ENCODE measurements at regions not wholly inside any gene's neighbourhood (a gene's known extent, or its start where the extent isn't known, plus 50 kb on each side); places are given as distances from the start of the nearest gene placed in this dataset.

DNA sequence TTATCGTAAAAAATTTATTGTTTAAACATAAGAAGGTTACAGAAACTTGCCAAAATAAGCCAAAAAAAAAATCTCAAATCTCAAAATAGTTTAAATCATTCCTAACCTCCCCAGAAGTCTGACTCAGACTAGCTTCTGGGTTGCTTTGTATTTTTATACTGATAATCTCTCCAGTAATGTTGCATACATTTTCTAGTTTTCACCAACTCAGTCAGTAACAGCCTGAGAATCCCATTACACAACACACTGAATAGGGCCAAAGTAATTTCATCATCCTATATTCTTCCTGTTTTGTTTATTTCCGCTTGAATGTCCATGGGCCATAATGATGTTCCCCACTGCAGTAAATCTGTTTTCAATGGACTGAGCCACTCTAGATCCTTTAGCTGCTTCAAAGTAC, 478.5 kb downstream of the GPAM start:
- no peaks in the 10 kb centered on the region for H3K36me3 ChIP-seq (ENCODE audit: control insufficient read depth, insufficient read depth, low read length)
- H3K27me3 ChIP-seq (replicated peaks; ENCODE audit: control insufficient read depth, insufficient read depth, low read length, poor library complexity, severe bottlenecking): no peaks in the 10 kb centered on the region
- no peak overlapping the region for H3K4me3 ChIP-seq (ENCODE audit: insufficient read depth, low read depth, low read length, poor library complexity, severe bottlenecking)
- H3K27ac ChIP-seq (ENCODE audit: insufficient read depth, low read length, poor library complexity, severe bottlenecking): no peak overlapping the region
- H3K9me3 ChIP-seq (ENCODE audit: control insufficient read depth, low read length): no peaks in the 10 kb centered on the region
- H3K4me1 ChIP-seq (ENCODE audit: control insufficient read depth, insufficient read depth, low read length, poor library complexity, severe bottlenecking): no peaks in the 10 kb centered on the region
- DNase-seq: no peak

DNA sequence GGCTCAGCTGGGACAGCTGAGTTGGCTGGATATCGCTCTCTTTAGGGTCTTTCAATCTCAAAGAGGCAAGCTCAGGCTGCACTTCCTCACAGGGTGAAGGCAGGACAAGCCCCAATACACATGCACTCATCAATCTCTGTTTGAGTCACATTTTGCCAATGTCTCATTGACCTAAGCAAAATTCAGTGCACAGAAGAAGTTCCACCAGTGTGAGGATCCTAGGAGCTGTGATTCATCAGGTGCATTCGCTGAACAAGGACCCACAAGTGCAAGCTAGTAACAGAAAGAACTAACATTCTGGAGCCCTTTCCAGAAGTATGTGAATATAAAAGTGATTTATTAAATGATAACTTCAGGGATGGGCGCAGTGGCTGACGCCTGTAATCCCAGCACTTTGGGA, 477.2 kb downstream of the GPAM start:
- Histone ChIP-seq H3K4me3 (ENCODE audit: insufficient read depth, low read depth, low read length, poor library complexity, severe bottlenecking) (no peak overlapping the region), H3K27ac (ENCODE audit: insufficient read depth, low read length, poor library complexity, severe bottlenecking) (no peak overlapping the region), H3K36me3 (ENCODE audit: control insufficient read depth, insufficient read depth, low read length) (no peaks in the 10 kb centered on the region), H3K9me3 (ENCODE audit: control insufficient read depth, low read length) (no peaks in the 10 kb centered on the region), H3K4me1 (ENCODE audit: control insufficient read depth, insufficient read depth, low read length, poor library complexity, severe bottlenecking) (no peaks in the 10 kb centered on the region), H3K27me3 (replicated peaks; ENCODE audit: control insufficient read depth, insufficient read depth, low read length, poor library complexity, severe bottlenecking) (no peaks in the 10 kb centered on the region)
- DNase-seq: no peak

DNA sequence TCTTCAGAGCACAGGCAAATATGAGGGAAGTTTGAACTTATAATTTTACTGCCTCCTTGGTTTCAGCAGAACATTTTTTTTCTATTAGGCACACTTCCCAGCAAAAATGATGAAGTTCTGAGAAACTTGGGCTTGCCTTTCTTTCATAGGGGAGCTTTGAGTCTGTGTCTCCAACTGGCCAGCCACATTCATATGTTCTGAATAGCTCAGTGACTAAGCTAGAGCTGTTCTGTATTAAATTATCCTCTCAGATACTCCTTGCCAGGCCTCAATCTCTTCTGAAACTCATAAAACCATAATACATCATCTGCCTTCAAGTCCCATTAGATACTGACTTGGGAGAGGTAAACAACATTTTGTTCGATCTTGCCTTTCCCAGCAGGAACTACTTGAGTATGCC, 476.5 kb downstream of the GPAM start:
- Histone ChIP-seq H3K36me3 (ENCODE audit: control insufficient read depth, insufficient read depth, low read length) (no peaks in the 10 kb centered on the region), H3K27me3 (replicated peaks; ENCODE audit: control insufficient read depth, insufficient read depth, low read length, poor library complexity, severe bottlenecking) (no peaks in the 10 kb centered on the region), H3K4me3 (ENCODE audit: insufficient read depth, low read depth, low read length, poor library complexity, severe bottlenecking) (no peak overlapping the region), H3K4me1 (ENCODE audit: control insufficient read depth, insufficient read depth, low read length, poor library complexity, severe bottlenecking) (no peaks in the 10 kb centered on the region), H3K9me3 (ENCODE audit: control insufficient read depth, low read length) (no peaks in the 10 kb centered on the region), H3K27ac (ENCODE audit: insufficient read depth, low read length, poor library complexity, severe bottlenecking) (no peak overlapping the region)
- no peak for DNase-seq

DNA sequence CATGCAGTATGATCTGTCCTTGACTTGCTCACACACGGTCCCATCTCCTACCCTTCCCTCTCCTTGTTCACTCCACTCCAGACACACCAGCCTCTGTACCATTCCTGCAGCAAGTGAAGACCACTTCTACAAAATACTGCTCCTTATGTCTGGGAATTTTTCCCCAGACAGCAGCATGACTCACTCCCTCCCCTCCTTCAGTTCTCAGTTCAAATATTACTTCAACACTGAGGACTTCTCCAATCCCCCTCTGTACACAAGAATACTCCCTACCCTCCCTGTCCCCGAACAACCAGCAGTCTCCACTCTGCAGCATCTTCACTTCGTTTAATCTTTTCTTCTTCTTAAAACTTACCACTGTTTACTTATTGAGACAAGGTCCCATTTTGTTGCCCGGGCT, 474.0 kb downstream of the GPAM start:
- DNase-seq: no peak
- H3K36me3 ChIP-seq (ENCODE audit: control insufficient read depth, insufficient read depth, low read length): no peaks in the 10 kb centered on the region
- H3K4me3 ChIP-seq (ENCODE audit: insufficient read depth, low read depth, low read length, poor library complexity, severe bottlenecking): no peak overlapping the region
- H3K9me3 ChIP-seq (ENCODE audit: control insufficient read depth, low read length): no peaks in the 10 kb centered on the region
- H3K27ac ChIP-seq (ENCODE audit: insufficient read depth, low read length, poor library complexity, severe bottlenecking): no peak overlapping the region
- no peaks in the 10 kb centered on the region for H3K4me1 ChIP-seq (ENCODE audit: control insufficient read depth, insufficient read depth, low read length, poor library complexity, severe bottlenecking)
- no peaks in the 10 kb centered on the region for H3K27me3 ChIP-seq (replicated peaks; ENCODE audit: control insufficient read depth, insufficient read depth, low read length, poor library complexity, severe bottlenecking)

DNA sequence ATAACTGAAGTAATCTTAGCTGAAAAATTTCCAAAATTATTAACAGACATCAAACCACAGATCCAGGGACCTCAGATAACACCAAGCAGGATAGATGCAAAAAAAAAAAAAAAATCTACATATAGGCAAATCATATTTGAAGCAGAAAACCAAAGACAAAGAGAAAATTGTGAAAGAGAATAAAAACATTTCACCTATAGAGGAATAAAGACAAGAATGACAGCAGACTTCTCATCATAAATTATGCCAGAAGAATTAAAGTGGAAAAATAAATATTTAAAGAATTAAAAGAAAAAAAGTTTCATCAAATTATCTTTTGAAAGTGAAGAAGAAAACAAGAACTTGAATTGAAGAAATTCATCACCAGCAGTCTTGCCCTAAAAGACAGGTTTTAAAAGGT, 467.5 kb downstream of the GPAM start:
- H3K9me3 ChIP-seq (ENCODE audit: control insufficient read depth, low read length): peaks cover 5% of the 10 kb centered on the region

DNA sequence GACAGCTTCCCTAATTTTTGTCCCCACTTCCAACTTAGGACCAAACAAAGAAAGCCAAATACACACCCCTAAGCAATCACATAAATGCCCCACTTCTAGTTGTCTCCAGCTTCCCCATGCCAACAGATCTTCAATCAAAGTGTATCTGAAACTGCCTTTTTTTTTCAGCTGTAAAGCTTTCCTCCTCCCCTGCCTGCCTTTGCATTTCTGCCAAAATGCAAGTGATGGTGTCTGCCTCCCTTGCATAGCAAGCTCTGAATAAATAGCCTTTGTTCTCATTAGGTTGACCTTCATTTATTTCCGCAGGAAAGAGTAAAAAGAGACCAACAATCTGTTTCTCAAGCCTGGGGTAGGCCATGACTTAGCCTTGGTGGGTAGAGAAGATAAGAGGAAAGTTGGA, 459.4 kb downstream of the GPAM start:
- Histone ChIP-seq H3K4me3 (ENCODE audit: insufficient read depth, low read depth, low read length, poor library complexity, severe bottlenecking) (no peak overlapping the region), H3K4me1 (ENCODE audit: control insufficient read depth, insufficient read depth, low read length, poor library complexity, severe bottlenecking) (no peaks in the 10 kb centered on the region), H3K27ac (ENCODE audit: insufficient read depth, low read length, poor library complexity, severe bottlenecking) (no peak overlapping the region), H3K9me3 (ENCODE audit: control insufficient read depth, low read length) (no peaks in the 10 kb centered on the region), H3K27me3 (replicated peaks; ENCODE audit: control insufficient read depth, insufficient read depth, low read length, poor library complexity, severe bottlenecking) (no peaks in the 10 kb centered on the region), H3K36me3 (ENCODE audit: control insufficient read depth, insufficient read depth, low read length) (no peaks in the 10 kb centered on the region)
- DNase-seq: no peak

More for the DNA sequence above, 467.5 kb downstream of the GPAM start:
- no peaks in the 10 kb centered on the region for H3K36me3 ChIP-seq (ENCODE audit: control insufficient read depth, insufficient read depth, low read length)
- no peak overlapping the region for H3K27ac ChIP-seq (ENCODE audit: insufficient read depth, low read length, poor library complexity, severe bottlenecking)
- no peak for DNase-seq
- no peaks in the 10 kb centered on the region for H3K4me1 ChIP-seq (ENCODE audit: control insufficient read depth, insufficient read depth, low read length, poor library complexity, severe bottlenecking)
- no peaks in the 10 kb centered on the region for H3K27me3 ChIP-seq (replicated peaks; ENCODE audit: control insufficient read depth, insufficient read depth, low read length, poor library complexity, severe bottlenecking)
- H3K4me3 ChIP-seq (ENCODE audit: insufficient read depth, low read depth, low read length, poor library complexity, severe bottlenecking): no peak overlapping the region

DNA sequence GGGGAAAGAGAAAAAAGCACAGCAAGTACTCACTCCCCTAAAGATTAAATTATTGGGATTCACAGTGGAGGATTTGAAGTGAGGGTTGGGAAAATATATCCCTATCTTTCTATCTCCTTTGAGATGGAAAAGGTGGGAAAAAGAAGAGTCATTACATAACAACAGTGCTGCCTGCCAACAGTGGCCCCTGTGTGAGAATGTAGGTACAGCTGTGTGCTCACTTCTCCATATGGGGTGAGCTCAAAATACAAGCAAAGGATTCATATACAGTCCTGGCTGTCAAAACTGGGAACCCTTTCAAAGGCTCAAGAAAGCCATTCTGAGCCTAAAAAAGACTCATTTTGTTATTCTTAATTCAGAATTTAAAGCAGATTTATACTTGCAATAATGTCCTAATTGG, 458.5 kb downstream of the GPAM start:
- no peaks in the 10 kb centered on the region for H3K36me3 ChIP-seq (ENCODE audit: control insufficient read depth, insufficient read depth, low read length)
- no peaks in the 10 kb centered on the region for H3K27me3 ChIP-seq (replicated peaks; ENCODE audit: control insufficient read depth, insufficient read depth, low read length, poor library complexity, severe bottlenecking)
- DNase-seq: no peak
- H3K4me1 ChIP-seq (ENCODE audit: control insufficient read depth, insufficient read depth, low read length, poor library complexity, severe bottlenecking): no peaks in the 10 kb centered on the region
- H3K4me3 ChIP-seq (ENCODE audit: insufficient read depth, low read depth, low read length, poor library complexity, severe bottlenecking): no peak overlapping the region
- H3K27ac ChIP-seq (ENCODE audit: insufficient read depth, low read length, poor library complexity, severe bottlenecking): no peak overlapping the region
- no peaks in the 10 kb centered on the region for H3K9me3 ChIP-seq (ENCODE audit: control insufficient read depth, low read length)

DNA sequence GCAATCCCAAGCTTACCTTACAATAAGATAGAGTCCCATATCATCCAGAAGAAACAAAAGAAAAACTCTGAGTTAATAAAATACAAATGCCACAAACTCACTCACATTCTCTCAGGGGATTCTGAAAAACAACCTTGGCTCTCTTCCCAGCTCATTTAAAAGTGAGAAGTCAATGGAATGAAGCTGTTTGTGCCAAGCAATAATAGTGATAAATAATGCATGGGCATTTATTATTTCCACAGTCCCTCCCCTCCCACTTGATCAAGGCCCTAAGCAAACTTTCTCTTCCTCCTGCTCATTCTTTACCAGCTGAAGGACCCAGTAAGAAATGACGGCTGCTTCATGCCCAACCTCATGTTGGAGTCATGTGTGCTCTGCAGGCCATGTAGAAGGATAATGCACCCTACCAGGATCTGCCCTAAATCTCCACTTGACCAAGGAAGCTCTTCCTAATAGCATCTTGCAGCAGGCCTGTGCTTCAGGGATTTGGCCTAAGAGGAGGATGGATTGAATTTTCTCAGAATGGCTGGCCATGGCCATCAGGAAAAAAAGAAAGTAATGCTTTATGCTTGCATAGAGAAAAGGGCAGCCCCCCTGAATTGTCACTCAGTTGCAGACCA, 451.3 kb downstream of the GPAM start:
- Histone ChIP-seq H3K4me3 (ENCODE audit: insufficient read depth, low read depth, low read length, poor library complexity, severe bottlenecking) (no peak overlapping the region), H3K4me1 (ENCODE audit: control insufficient read depth, insufficient read depth, low read length, poor library complexity, severe bottlenecking) (no peaks in the 10 kb centered on the region), H3K9me3 (ENCODE audit: control insufficient read depth, low read length) (no peaks in the 10 kb centered on the region), H3K36me3 (ENCODE audit: control insufficient read depth, insufficient read depth, low read length) (no peaks in the 10 kb centered on the region), H3K27me3 (replicated peaks; ENCODE audit: control insufficient read depth, insufficient read depth, low read length, poor library complexity, severe bottlenecking) (no peaks in the 10 kb centered on the region), H3K27ac (ENCODE audit: insufficient read depth, low read length, poor library complexity, severe bottlenecking) (no peak overlapping the region)
- DNase-seq: no peak

DNA sequence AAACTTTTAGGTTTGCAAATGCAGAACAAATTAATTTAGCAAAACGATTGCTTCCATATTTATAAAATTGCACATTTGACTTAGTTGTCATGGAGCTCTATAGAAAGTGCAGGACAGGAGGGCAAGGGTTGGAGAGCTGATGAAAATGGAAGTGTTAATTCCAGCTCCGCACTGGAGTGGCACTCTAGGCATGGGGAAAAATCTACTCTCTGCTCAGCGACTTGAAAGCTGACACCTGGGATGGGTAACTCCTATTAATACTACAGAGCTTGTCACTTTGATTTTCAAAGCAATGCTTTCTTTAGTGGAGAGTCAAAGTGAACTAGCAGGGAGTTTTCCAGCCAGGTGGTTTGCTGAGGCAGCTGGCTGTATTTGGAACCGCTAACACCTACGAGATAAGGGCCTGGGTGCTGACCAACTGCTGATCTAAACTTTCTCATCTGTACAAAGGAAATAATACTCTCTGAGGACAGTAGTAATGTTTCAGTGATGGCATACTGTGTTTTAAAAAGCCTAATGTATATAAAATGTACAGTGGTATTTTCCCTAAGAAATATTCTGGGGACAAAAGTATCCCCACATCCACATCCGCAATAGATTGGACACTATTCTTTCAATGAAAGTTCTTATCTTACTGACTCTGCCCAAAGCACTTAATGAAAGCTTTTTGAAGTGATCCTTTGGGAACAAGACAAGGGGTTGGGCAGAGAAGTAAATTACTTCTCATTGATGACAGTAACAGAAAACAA, 444.3 kb downstream of the GPAM start:
- no peaks in the 10 kb centered on the region for H3K27me3 ChIP-seq (replicated peaks; ENCODE audit: control insufficient read depth, insufficient read depth, low read length, poor library complexity, severe bottlenecking)
- no peaks in the 10 kb centered on the region for H3K9me3 ChIP-seq (ENCODE audit: control insufficient read depth, low read length)
- no peaks in the 10 kb centered on the region for H3K4me1 ChIP-seq (ENCODE audit: control insufficient read depth, insufficient read depth, low read length, poor library complexity, severe bottlenecking)
- H3K27ac ChIP-seq (ENCODE audit: insufficient read depth, low read length, poor library complexity, severe bottlenecking): no peak overlapping the region
- no peaks in the 10 kb centered on the region for H3K36me3 ChIP-seq (ENCODE audit: control insufficient read depth, insufficient read depth, low read length)
- no peak overlapping the region for H3K4me3 ChIP-seq (ENCODE audit: insufficient read depth, low read depth, low read length, poor library complexity, severe bottlenecking)
- DNase-seq: no peak

DNA sequence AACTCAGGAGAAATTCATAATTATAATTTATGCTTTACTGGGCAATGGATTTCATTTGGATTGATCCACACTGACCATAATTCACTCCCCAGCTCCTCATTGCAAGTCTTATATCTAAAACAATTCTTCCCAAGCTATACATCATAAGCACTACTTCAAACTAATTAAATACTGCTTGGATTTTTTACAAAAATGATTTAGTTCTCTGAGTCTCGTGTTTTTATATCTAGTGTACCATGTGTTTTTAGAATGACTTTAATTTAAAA, 443.8 kb downstream of the GPAM start:
- no peaks in the 10 kb centered on the region for H3K36me3 ChIP-seq (ENCODE audit: control insufficient read depth, insufficient read depth, low read length)
- H3K27ac ChIP-seq (ENCODE audit: insufficient read depth, low read length, poor library complexity, severe bottlenecking): no peak overlapping the region
- no peaks in the 10 kb centered on the region for H3K27me3 ChIP-seq (replicated peaks; ENCODE audit: control insufficient read depth, insufficient read depth, low read length, poor library complexity, severe bottlenecking)
- no peaks in the 10 kb centered on the region for H3K9me3 ChIP-seq (ENCODE audit: control insufficient read depth, low read length)
- no peak overlapping the region for H3K4me3 ChIP-seq (ENCODE audit: insufficient read depth, low read depth, low read length, poor library complexity, severe bottlenecking)
- DNase-seq: no peak
- H3K4me1 ChIP-seq (ENCODE audit: control insufficient read depth, insufficient read depth, low read length, poor library complexity, severe bottlenecking): no peaks in the 10 kb centered on the region

All from effector memory CD4-positive, alpha-beta T cell (primary cell).